Activated naive CD4-positive, alpha-beta T cell treated with anti-CD3 and anti-CD28 coated beads, Interleukin-2, amount 50 U/mL, for 16 hours (primary cell): ENCODE measurements at regions not wholly inside any gene's neighbourhood (a gene's known extent, or its start where the extent isn't known, plus 50 kb on each side); places are given as distances from the start of the nearest gene placed in this dataset.

Experiments used
- DNase-seq: peaks from one replicate; pipeline ENCODE4 v3.0.0-alpha.2; 2020

DNA sequence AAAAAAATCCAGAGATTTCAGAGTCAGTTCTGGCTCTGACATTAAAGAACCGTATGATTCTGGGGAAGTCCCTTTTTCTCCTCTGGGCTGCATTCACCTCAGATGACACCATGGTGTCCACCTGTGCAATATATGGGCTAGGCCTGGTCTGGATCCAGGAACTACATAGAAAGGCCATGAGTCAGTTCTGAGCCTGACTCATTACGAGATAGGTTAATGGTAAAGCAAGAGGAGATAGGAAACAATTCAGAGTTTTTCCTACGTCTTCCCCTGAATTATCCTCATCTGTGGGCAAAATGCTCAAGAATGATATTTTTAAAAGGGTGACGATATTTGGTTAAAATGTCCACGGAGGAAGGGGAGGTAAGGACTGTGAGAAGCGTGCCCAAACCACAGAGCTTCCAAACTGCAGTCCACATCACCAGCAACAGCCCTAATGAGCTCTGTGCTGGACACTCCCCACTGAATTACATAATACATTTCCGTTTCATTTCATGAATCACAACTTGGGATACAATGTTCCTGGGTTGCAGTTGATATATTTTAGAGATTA is 180.1 kb upstream of the OSR1 start:
- DNase-seq, result no peak

DNA sequence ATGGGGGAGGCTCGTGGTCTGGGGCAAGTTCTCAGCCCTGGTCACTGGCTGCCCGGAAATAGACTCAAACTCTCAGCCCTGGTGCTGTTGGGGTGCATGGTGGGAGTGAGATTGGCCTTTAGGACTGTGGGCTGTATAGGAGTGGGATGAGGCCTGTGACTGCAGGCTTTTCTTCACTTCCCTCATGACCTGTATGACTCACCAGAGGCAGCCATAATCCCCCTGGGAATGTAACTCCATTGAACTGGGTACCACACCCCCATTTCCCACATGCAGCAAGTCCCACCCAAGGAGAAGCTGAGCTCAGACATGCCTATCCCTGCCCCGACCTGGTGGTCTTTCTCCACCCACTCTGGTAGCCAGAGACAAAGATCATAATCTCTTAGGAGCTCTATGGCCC is 177.7 kb upstream of the OSR1 start:
- no peak for DNase-seq

DNA sequence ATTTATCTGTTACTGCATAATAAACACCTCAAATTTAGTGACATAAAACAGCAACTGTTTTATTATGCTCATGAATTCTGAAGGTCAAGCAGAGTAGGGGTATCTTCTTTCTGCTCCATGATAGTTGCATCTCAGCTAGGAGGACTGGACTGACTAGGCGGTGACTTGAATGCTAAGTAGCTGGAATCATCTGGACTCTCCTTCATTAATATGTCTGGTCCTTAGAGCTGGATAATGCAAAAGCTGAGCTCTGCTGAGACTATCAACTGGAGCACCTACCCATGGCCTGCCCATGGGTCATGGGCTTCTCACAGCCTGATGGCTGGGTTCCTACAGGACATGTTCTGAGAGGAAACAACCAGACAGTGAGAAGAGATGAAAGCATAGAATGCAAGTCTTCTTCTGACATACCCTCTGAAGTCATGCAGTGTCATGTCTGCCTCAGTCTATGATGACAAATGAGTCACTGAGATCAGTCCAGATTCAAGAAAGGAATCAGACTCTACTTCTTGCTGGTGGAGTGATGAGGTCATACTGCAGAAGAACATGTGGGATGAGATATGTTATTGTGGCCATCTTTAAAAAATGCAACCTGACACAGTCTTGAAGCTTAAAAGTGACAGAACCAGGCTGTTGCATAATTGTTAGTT is 174.2 kb upstream of the OSR1 start:
- DNase-seq, result no peak

DNA sequence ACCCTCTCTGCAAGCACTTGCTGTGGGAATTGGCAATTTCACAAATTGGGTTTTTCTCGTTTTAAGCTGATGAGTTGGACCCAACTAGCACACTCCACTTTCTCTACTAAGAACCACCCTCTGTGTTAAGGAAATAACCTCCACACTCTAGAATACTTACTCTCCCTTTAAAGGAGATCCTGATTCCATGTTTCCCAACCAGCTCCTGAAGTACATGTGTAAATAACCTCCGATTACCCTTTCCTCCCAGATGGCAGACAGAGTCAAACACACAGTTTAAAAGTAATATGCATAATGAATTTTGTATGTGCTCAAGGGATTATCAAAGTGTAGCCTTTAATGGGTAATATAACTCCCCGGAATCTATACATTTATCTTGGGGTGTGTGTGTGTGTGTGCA is 171.3 kb upstream of the OSR1 start:
- no peak for DNase-seq

DNA sequence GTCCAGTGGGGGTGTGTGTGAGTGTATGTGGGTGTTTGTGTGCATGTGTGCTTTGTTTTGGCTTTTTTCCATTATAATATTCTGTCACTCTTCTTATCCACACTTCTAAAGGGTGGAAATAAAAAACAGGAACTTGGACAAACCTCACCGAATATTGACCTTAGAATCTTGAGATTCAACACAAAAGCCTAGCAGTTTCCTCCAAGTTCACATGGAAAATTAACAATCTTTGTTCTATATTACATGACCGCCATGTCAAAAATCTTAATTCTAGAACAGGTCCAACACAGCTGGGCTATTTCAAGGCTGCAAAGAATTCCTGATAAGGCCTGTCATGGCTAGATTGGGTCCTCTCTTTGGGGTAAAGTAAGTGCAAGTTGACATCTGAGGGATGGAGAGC is 169.3 kb upstream of the OSR1 start:
- no peak for DNase-seq

DNA sequence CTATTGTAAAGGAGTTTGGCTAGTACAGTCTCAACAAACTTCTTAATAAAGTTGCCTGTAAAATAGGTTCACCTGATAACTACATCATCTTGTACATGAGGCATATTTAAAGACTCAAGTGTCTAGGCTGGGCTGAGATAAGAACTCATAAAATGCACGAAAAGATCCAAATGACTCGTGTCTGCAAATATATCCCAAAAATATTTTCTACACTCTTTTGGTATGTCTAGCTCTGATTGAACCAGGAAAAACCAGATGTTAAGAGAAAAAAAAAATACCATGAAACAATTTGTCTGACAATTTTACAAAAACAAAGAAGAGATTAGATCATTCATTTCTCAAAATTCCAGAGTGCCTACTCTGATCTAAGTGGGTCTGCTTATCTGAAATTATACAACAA is 166.9 kb upstream of the OSR1 start:
- no peak for DNase-seq

DNA sequence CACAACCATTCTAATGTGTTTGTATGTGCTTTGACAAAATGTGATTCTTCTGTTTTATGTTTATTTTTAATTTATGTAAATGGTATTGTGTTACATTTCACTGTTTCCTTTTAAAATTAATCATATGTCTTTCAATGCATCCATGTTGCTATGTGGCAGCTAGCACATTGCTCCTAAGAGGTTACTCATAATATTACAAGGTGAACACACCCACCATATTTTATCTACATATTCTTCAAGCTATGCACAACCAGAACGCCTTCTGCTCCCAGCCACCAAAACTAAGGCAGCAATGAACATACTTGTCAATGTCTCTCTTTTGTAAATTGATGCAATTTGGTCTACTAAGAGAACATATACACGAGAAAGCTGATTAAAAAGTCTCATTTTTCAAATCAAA is 160.6 kb upstream of the OSR1 start:
- DNase-seq, result no peak

DNA sequence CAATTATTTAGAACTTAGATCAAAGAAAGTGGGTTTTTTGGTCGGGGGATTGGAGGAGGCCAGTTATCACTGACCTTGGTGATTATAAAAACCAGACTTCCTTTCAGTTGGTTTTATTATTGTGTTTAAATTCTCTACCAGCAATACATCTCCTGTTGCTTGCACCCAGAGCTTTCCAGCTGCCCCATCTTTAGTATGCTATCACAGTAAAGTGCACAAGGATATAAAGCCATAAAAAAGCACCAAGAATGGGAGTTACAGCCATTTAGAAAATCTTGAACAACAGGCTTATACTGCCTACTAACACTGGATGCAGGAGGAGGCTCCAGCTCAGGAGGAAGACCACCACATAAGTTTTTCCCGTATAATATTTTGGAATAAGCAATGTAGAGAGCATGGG is 148.7 kb upstream of the OSR1 start:
- no peak for DNase-seq

DNA sequence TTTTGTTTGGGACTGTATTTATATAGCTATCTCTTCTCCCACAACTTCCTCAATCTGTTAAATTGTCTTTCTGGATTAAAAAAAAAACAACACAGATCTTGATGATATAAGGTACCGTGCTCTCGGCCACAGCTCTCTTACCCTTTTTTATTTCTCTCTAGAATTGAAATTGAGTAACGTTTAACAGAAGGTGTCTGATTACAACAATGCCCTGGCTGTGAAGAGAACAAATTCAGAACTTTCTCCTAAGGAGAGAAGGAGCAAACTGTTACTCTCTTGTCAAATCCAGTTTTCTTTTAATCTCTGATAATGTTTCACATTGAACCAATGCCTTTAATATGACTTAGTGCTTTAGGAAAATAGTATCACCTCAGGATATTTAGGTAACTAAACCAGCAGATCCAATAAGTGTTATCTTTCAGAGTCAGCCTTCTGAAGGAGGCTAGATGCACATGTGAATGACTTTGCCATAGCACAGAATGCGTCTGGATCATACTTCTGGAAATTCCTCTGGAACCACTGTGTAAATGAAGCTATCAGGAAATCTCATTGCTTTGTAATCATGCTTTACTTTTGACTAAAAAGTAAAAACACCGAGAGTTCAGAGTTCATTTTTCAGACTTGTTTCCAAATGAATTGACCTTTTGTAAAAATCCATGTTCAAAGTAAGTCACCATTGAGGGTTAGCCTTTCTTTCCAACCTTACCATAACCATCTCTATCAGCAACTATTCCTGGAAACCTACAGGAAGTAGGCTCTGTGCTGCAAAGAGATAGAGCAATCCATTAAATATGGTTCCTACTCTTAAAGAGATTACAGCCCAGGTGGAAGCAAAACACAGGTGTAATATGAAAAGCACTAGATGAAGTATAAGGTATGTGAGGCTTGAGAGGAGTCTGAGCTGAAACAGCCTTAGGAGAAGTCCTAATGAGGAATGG is 147.0 kb upstream of the OSR1 start:
- no peak for DNase-seq

DNA sequence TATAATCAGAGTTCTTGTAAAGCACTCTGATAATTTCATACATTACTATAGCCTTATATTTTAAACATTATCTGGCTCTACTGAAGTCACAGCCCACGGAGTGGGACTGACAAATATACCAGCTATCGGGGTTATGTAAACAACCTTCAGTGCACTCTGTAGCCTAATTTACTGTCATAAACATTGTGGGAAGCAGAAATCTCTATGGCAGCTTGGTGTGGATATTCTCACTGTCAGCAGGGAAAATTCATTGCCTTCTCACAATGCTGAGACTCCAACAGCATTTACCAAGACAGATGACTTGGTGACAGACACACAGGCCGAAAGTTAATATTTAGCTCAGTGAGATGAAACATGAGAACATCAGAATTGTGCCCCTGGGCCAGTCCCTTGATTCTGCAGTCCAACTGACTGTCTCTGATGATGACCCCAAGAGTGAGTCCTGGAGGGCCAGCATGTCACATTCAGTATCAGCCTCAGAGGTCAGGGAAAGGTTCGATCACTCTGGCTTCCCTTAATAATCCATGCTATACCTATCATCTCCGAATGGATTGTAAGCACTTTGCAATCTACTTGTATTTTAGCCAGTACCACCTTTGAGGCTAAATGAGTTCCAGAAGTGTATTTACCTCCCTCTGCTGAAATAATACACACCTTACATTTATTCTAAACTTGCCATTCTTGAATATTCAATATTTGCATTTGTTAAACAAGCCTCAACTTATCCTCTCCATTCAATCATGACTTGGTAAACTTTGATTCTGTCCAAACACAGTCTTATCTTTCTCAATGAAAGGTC is 146.2 kb upstream of the OSR1 start:
- DNase-seq, result no peak

DNA sequence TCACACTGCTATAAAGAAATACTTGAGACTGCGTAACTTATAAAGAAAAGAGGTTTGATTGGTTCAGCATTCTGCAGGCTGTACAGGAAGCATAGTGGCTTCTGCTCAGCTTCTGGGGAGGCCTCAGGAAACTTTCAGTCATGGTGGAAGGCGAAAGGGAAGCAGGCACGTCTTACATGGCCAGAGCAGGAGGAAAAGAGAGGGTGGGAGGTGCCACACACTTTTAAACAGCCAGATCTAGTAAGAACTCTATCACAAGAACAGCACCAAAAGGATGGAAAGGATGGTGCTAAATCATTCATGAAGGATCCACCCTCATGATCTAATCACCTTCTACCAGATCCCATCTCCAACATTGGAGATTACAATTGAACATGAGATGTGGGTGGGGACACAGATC is 145.5 kb upstream of the OSR1 start:
- DNase-seq, result no peak

DNA sequence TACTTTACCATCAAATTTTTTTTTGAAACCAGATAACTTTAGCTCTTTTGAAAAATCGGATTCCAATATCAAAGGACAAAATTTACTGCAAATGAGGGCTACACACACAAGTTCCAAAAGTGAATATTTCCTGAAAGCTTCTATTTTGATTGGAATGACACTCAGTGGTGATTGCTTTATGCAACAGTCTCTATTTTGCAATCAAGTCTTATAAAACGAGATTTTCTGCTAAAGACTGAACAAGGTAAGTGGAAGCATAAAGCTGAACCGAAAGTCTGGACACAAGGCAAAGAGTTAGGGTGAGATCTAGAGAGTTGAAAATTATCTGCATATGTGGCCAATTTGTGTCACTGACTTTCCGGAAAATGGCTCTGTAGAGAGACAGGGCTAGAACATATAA is 145.0 kb upstream of the OSR1 start:
- no peak for DNase-seq

DNA sequence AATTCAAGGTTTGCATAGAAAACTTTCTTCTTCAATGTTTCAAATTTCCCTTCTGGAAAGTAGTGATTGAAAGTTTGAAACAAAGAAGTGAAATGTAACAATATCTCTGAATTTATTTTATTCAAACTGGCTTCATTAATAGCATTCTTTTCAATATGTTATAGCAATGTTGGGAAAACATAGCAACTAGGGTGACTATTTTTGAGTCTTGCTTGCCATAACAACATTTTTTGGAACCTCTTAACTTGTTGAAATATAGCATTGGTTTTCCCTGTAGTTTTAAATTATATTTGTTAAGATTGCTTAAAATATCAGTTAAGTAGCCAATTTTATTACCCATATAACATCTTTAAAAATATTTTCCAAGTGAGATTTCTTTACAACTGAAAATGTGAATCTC is 141.7 kb upstream of the OSR1 start:
- no peak for DNase-seq

DNA sequence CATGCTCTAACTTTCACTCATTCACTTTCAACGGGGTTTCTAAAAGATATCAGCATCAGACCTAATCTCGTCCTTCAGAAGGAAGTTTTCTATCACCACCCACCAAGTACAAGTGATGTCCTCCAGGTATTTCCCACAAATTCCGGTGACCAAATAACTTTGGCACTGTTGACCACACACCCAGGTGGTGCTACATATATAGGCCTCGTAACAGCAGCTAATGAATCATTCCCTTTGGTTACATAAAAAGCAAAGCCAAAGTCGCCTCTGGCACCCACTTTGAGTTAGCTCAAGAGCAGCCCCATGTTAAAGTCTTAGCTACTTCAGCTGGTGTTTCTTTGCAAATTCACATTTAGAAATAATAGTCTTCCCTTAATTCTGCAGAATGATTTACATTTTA is 138.2 kb upstream of the OSR1 start:
- no peak for DNase-seq

DNA sequence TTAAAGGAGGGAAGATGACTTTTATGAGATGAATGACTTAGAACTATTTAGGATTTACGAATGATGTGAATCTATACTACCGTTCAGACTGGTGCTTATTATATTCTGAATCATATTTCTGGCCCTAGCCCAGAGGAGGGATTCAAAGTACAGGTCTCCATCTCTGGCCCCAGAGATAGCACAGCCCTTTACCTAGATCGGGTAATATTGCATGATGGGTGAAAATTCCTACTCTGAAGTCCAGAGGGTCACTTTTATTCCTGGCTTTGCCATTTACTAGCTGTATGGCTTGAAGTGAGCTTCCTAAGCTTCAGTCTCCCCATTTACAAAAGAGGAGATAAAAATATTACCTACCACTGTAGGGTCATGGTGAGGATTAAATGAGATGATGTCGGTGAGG is 135.8 kb upstream of the OSR1 start:
- no peak for DNase-seq

DNA sequence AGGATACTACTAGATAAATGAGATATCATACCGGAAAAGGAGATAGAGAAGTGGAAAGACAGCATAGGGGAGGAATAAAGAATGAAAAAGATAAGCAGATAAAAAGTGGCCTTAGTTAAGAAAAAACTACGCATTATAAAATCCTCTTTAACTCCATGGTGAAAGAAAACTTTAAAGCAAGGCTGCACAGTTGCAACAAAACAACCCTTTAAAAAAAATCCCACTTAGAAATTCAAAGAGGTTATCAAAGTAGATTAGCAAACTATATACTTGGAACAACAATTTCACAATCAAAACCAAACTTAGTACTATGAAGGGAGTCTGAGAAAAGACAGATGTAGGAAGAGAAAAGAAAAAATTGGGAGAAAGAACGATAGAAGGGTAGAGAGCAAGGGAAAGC is 133.4 kb upstream of the OSR1 start:
- no peak for DNase-seq

DNA sequence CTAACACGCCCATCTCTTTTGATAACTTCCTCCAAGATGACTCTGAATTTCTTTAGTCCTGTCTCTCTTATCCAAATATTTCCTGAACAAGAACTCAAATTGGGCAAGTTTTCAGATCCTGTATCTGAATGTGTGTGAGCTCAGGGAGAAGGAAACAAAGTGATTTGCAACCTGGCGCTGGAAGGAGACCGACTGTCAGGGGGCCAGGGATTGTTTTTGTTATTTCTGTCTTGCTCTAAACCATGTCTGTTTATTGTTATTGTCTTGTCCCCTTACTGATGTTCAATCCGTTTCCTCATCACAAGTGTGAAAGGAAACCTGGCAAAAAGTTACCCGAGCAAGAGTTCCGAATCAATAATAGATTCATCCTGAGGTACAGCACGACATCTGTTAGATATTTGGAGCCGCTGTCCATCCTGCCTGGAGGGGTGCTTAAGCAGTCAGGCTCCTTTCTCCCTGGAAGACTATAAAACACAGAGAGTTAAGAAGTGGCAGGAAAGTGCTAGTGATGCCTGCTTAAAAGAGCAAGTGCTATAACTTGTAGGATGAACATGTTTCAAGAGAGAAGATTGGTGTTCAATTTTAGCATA is 132.5 kb upstream of the OSR1 start:
- DNase-seq, result no peak

DNA sequence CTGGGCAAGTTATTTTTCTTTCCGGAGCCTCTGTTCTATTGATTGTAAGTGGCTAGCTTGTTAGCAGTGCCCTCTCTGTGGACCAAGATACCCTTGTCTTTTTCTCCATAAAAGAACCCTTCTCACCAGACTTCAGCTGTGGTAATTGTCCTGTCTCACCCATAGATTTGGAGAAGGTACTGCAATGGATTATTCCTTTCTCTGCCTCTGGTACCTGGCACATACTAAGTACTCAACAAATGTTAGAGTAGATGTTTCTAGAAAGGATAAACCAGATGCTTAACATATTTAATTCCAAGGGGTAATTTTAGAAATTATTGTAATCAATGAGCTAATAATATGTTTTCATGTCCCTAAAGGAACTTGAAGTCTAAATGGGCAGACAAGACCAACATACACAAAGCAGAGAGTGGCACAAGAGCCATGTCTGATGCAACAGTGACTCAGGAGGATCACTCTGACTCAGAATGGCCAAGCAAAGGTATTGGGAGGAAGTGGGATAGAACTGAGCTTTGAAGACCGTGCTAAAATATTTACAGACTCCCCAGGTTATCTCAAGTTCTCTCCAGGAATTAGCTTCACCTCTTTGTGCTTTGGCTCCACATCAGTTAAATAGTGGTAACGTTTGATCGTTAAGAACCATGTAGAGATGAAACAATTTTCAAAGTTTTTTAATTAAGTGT is 129.7 kb upstream of the OSR1 start:
- no peak for DNase-seq

DNA sequence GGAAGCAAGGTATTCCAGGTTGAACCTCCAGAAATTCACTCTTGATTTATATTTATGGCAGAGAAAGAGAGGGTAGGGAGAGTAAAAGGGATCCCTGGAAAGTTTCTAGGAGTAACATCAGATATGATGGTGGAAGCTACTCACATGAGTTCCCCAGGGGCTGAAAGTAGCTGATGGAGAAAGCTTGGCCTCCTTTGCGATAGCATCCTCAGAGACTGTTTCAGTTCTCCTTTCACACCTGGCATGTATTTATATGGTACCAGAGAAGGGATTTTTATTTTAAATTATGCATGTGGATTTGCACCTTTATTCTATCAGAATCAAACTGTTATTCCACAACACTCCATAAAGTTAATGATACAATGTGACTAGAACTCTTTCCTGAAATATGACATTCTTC is 126.3 kb upstream of the OSR1 start:
- DNase-seq, result no peak

DNA sequence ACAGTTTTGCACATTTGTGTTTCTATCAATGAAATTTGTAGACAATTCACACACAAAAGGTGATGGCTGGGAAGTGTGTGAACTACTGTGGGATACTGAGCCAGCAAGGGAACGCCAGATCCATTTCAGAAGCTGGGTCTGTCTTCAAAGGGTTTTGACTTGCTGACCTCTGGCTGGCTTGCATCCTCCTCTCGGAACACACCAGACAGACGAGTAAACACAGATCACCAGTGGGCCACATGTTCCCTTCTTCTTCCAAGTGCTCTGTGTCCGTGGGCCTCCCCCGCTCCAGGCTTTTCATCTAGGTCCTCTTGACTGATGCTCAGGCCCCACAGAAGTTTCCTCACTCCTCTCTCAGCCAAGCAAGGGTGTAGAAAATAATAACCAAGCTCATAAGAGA is 122.2 kb upstream of the OSR1 start:
- no peak for DNase-seq

DNA sequence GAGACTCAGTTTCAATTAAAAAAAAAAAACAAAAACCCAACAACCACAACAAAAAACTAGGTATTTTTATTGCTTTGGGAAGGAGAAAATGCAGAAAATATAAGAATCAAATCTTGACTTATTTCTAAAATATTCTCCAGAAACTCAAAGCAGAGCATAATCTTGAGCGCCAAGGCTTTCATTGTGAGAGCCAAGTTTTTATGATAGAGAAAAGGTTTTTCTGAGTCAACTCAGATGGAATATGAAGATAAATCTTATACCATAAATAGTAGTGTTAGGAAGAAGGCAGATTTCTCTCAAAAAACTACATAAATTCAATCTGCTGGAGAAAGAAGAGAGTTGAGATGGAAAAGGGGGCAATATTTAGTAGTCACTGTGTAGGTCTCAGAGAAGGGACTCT is 121.2 kb upstream of the OSR1 start:
- DNase-seq, result no peak

DNA sequence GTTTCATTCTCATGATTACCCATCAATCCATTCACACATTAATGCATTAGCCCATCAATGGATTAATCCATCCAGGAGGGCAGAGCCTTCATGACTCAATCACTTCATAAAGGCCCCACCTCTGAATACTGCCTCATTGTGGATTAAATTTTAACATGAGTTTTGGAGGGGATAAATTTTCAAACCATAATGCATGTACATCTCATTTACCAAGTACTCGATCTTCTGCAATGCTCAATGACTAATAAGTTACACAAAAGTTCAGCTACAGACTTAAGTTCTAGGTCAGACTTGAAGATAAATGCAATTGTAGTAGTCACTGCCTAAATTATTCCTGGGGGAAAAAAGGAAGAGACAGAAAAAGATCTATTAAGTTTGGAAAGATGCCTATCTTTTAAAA is 120.0 kb upstream of the OSR1 start:
- DNase-seq, result no peak

DNA sequence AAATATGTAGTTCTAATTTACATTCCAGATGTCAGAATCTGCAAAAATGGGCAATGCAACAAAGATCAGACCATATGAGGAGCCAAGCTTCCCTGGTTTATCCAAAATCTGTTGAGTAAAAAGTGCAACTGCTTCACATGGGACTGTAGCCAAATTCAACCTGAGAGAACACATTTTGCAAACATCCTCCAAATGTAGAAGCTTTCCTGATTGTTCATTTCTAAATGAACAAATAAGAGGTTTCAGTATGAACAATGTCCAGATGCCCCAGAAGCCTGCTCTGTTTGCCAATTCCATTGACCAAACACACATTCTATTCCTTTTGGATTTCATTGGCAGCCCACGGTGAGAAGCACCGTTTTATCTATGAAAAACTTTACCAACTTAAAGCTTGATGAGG is 117.9 kb upstream of the OSR1 start:
- no peak for DNase-seq
